Panc1 (cell line): ENCODE measurements at regions not wholly inside any gene's neighbourhood (a gene's known extent, or its start where the extent isn't known, plus 50 kb on each side); places are given as distances from the start of the nearest gene placed in this dataset.

Source experiments
- ATAC-seq: fragments of 200-7000 bp; cut with Tn5 transposase; 2 replicates; pipeline ENCODE4 v1.9.1; 2020; ENCODE audit warnings: mild to moderate bottlenecking, moderate library complexity
- BruUV-seq: library from RNA; stranded (reverse); fragments of 400-500 nt; replicated peaks from 2 replicates; lab custom pipeline; 2021; lab: Mats Ljungman, UMichigan
- CTCF ChIA-PET: fragments of 300-600 bp; sonication (Branson Sonifier 250); formaldehyde crosslinking; loops from one replicate; lab custom pipeline; 2022; ENCODE audit warnings: antibody characterized with exemption; lab: Charles Lee
- POLR2A ChIA-PET: fragments of 300-600 bp; sonication (Branson Sonifier 250); formaldehyde crosslinking; loops from one replicate; lab custom pipeline; 2022; ENCODE audit warnings: antibody characterized with exemption; lab: Charles Lee
- DNase-seq: peaks from one replicate; pipeline ENCODE4 v3.0.0-alpha.2; 2010; ENCODE audit warnings: low read depth, low spot score
- H3K27ac ChIP-seq: 2 replicates; pipeline ENCODE4 v1.5.1; 2011; ENCODE audit warnings: mild to moderate bottlenecking, low read length, inconsistent platforms
- H3K27me3 ChIP-seq: fragments of 200-500 bp; sonication (Bioruptor generic); 2 replicates; pipeline ENCODE4 v1.6.0; 2014; ENCODE audit warnings: low read length, inconsistent platforms; ENCODE audit not compliant: control insufficient read depth, insufficient read depth
- H3K36me3 ChIP-seq: fragments of 200-500 bp; sonication (Bioruptor generic); 2 replicates; pipeline ENCODE4 v1.5.1; 2014; ENCODE audit warnings: inconsistent platforms, mild to moderate bottlenecking, low read length, moderate library complexity; ENCODE audit not compliant: control insufficient read depth, insufficient read depth
- H3K4me1 ChIP-seq: 2 replicates; pipeline ENCODE4 v1.5.1; 2011; ENCODE audit warnings: inconsistent platforms, mild to moderate bottlenecking, low read length, moderate library complexity; ENCODE audit not compliant: control insufficient read depth, insufficient read depth
- H3K4me3 ChIP-seq, 2 experiments: 2 replicates each; pipeline ENCODE4 v1.5.1; 2011 to 2012; ENCODE audit warnings: low read depth in 2 of 2, low read length in 2 of 2, mild to moderate bottlenecking in 2 of 2, inconsistent platforms in 1 of 2, moderate library complexity in 1 of 2
- H3K9me3 ChIP-seq: fragments of 200-500 bp; sonication (Bioruptor generic); 2 replicates; pipeline ENCODE4 v1.5.1; 2014; ENCODE audit warnings: low read depth, mild to moderate bottlenecking, inconsistent platforms, low read length, moderate library complexity; ENCODE audit not compliant: control insufficient read depth, insufficient read depth
- POLR2AphosphoS5 ChIP-seq: IDR thresholded peaks from 2 replicates; pipeline ENCODE4 v1.6.1; 2012; ENCODE audit warnings: mild to moderate bottlenecking, low read depth, low read length, moderate library complexity
- SIN3A ChIP-seq: IDR thresholded peaks from 2 replicates; pipeline ENCODE4 v1.6.1; 2012; ENCODE audit warnings: low read depth, mild to moderate bottlenecking, low read length, moderate library complexity, borderline replicate concordance; ENCODE audit not compliant: insufficient read depth
- TCF7L2 ChIP-seq: IDR thresholded peaks from 2 replicates; pipeline ENCODE4 v1.6.1; 2011; ENCODE audit warnings: mild to moderate bottlenecking, low read depth, low read length, inconsistent platforms
- in situ Hi-C: cut with HindIII; loops from 2 replicates; pipeline ENCODE4 v1.10.0; 2016; ENCODE audit warnings: low sequenced_read_pairs, low pct_unique_long_range_greater_than_20kb
- intact Hi-C: fragments of 100-400 bp; cut with micrococcal nuclease; formaldehyde crosslinking; loops from one replicate; pipeline ENCODE4 v1.10.0; 2022; ENCODE audit not compliant: unreplicated experiment
- TF ChIP-seq, protein P1 (sequence below), 2 experiments: IDR thresholded peaks; 2 replicates each; pipeline ENCODE4 v1.6.1; 2011 to 2012; ENCODE audit warnings: low read depth in 2 of 2, control low read depth in 1 of 2, low read length in 1 of 2, mild to moderate bottlenecking in 1 of 2, moderate library complexity in 1 of 2; ENCODE audit not compliant: insufficient read depth in 1 of 2
- TF ChIP-seq, protein P2 (sequence below): fragments of 450-650 bp; IDR thresholded peaks from 2 replicates; pipeline ENCODE4 v1.5.1; 2017; ENCODE audit warnings: mild to moderate bottlenecking

DNA sequence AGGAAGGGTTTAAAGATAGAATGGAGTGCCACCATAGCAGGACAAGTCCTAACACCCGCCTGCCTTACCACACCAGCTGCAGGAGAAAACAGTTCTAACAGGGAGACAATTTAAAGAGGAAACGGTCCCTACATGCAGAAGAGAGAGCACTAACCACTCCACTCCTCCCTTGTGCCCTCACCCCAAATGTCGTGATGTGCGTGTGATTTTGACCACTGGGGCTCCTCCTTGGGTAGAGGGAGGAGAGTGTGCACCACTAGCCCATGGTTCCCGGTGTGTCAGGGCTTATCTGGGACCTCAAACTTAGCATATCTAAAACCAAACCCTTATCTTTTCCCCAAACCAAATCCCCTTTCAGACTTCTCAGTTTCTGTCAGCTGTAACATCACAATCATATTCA, 105.5 kb upstream of the CCDC68 start:
- TF ChIP-seq TCF7L2 (no peak), POLR2AphosphoS5 (no peak), SIN3A (no peak)
- TF ChIP-seq, protein P1, sequence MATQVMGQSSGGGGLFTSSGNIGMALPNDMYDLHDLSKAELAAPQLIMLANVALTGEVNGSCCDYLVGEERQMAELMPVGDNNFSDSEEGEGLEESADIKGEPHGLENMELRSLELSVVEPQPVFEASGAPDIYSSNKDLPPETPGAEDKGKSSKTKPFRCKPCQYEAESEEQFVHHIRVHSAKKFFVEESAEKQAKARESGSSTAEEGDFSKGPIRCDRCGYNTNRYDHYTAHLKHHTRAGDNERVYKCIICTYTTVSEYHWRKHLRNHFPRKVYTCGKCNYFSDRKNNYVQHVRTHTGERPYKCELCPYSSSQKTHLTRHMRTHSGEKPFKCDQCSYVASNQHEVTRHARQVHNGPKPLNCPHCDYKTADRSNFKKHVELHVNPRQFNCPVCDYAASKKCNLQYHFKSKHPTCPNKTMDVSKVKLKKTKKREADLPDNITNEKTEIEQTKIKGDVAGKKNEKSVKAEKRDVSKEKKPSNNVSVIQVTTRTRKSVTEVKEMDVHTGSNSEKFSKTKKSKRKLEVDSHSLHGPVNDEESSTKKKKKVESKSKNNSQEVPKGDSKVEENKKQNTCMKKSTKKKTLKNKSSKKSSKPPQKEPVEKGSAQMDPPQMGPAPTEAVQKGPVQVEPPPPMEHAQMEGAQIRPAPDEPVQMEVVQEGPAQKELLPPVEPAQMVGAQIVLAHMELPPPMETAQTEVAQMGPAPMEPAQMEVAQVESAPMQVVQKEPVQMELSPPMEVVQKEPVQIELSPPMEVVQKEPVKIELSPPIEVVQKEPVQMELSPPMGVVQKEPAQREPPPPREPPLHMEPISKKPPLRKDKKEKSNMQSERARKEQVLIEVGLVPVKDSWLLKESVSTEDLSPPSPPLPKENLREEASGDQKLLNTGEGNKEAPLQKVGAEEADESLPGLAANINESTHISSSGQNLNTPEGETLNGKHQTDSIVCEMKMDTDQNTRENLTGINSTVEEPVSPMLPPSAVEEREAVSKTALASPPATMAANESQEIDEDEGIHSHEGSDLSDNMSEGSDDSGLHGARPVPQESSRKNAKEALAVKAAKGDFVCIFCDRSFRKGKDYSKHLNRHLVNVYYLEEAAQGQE (IDR thresholded peaks at IDR 0.05; ENCODE audit: insufficient read depth in 1 of 2, low read depth in 2 of 2, low read length in 1 of 2) = no peak
- TF ChIP-seq, protein P2, sequence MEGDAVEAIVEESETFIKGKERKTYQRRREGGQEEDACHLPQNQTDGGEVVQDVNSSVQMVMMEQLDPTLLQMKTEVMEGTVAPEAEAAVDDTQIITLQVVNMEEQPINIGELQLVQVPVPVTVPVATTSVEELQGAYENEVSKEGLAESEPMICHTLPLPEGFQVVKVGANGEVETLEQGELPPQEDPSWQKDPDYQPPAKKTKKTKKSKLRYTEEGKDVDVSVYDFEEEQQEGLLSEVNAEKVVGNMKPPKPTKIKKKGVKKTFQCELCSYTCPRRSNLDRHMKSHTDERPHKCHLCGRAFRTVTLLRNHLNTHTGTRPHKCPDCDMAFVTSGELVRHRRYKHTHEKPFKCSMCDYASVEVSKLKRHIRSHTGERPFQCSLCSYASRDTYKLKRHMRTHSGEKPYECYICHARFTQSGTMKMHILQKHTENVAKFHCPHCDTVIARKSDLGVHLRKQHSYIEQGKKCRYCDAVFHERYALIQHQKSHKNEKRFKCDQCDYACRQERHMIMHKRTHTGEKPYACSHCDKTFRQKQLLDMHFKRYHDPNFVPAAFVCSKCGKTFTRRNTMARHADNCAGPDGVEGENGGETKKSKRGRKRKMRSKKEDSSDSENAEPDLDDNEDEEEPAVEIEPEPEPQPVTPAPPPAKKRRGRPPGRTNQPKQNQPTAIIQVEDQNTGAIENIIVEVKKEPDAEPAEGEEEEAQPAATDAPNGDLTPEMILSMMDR = no peak
- no peaks in the 10 kb centered on the region for H3K36me3 ChIP-seq
- ChIA-PET CTCF (no interaction called here), POLR2A (no interaction called here)
- H3K27ac ChIP-seq = no peak overlapping the region
- H3K4me3 ChIP-seq = no peak overlapping the region
- ATAC-seq (no peak), DNase-seq (no peak)
- intact Hi-C loops (no loop called here), in situ Hi-C loops (no loop called here)
- H3K27me3 ChIP-seq = no peaks in the 10 kb centered on the region
- H3K4me1 ChIP-seq = no peaks in the 10 kb centered on the region
- no TSS peak for BruUV-seq
- no peaks in the 10 kb centered on the region for H3K9me3 ChIP-seq

DNA sequence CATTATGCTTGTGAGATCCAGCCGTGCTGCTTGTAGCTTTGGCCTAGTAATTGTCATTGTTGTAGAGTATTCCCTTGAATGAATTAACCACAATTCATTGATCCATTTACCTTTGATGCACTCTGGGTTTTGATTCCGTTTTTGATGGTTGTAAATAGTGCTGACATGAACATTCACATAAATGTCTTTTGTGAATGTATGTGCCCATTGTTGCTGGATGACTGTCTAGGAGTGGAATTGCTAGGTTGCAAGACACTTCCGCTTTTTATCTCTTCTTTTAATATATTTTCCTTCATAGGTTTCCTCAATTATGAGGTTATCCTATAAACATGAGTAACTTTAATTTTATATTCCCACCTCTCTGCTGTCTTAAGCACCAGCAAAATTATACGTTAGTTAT, 104.8 kb upstream of the CCDC68 start:
- intact Hi-C loops (no loop called here), in situ Hi-C loops (no loop called here)
- no peak overlapping the region for H3K27ac ChIP-seq
- H3K4me1 ChIP-seq = no peaks in the 10 kb centered on the region
- DNase-seq = no peak
- no peak for ATAC-seq
- BruUV-seq = no TSS peak
- POLR2A ChIA-PET = no interaction called here
- no peaks in the 10 kb centered on the region for H3K27me3 ChIP-seq
- no peaks in the 10 kb centered on the region for H3K36me3 ChIP-seq
- no peaks in the 10 kb centered on the region for H3K9me3 ChIP-seq
- TF ChIP-seq, protein P1 (IDR thresholded peaks at IDR 0.05; ENCODE audit: insufficient read depth in 1 of 2, low read depth in 2 of 2, low read length in 1 of 2) = no peak
- TF ChIP-seq, protein P2 = no peak
- TF ChIP-seq POLR2AphosphoS5 (no peak), TCF7L2 (no peak), SIN3A (no peak)
- H3K4me3 ChIP-seq = no peak overlapping the region
- CTCF ChIA-PET = no interaction called here
